ENCODE measurements at regions not wholly inside any gene's neighbourhood (a gene's known extent, or its start where the extent isn't known, plus 50 kb on each side); places are given as distances from the start of the nearest gene placed in this dataset.

DNA sequence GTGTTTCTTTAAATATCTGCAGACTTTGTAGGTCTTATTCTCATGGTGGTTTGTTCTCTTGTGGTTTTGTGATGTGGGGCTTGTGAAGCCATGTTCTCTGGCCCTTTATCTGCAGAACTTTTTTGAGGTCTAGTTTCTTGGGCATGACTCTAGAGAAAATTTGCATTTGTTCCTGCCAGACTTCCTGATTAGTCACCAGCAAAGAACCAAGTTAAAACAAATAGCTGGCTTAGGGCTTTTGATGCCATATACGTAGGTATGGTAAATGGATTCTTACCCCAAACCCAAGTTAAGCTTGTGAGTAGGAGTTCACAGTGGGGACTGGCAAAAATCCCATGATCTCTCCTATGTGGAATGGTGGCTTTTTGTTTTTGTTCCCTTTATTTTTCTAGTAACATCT lies 68.7 kb upstream of the IRX3 start:
- peaks cover 11% of the 10 kb centered on the region for H3K36me3 Mint-ChIP-seq (ENCODE audit: low read depth)
- H3K27ac Mint-ChIP-seq, result no peak overlapping the region
- no peaks in the 10 kb centered on the region for H3K4me1 Mint-ChIP-seq
- H3K27me3 Mint-ChIP-seq (ENCODE audit: low read depth), result peaks cover 24% of the 10 kb centered on the region
- peaks cover 34% of the 10 kb centered on the region for H3K9me3 Mint-ChIP-seq
- TF ChIP-seq, protein P1, sequence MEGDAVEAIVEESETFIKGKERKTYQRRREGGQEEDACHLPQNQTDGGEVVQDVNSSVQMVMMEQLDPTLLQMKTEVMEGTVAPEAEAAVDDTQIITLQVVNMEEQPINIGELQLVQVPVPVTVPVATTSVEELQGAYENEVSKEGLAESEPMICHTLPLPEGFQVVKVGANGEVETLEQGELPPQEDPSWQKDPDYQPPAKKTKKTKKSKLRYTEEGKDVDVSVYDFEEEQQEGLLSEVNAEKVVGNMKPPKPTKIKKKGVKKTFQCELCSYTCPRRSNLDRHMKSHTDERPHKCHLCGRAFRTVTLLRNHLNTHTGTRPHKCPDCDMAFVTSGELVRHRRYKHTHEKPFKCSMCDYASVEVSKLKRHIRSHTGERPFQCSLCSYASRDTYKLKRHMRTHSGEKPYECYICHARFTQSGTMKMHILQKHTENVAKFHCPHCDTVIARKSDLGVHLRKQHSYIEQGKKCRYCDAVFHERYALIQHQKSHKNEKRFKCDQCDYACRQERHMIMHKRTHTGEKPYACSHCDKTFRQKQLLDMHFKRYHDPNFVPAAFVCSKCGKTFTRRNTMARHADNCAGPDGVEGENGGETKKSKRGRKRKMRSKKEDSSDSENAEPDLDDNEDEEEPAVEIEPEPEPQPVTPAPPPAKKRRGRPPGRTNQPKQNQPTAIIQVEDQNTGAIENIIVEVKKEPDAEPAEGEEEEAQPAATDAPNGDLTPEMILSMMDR (IDR thresholded peaks at IDR 0.05; ENCODE audit: unreplicated experiment in 3 of 3), result no peak
- no peak overlapping the region for H3K4me3 Mint-ChIP-seq

DNA sequence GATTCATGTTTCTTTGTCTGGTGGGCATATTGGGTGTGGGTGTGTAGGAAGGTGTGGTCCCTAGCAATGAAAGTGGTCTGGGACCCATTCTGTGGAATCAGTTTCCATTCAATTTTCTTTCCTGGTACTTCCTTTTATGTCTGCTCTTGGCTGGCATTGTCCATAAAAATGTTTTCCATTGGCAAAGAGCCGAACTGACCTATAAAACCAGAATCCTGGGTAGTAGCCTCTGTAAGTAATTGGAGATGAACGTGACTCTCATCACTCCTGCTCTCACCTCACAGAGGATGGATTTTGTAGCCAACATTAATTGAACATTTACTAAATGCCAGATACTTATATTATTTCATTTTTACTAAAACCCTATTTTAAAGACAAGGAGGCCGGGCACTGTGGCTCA lies 66.5 kb upstream of the IRX3 start:
- peaks cover 27% of the 10 kb centered on the region for H3K27me3 Mint-ChIP-seq (ENCODE audit: low read depth)
- H3K27ac Mint-ChIP-seq, result no peak overlapping the region
- TF ChIP-seq, protein P1 (IDR thresholded peaks at IDR 0.05; ENCODE audit: unreplicated experiment in 3 of 3), result no peak
- peaks cover 14% of the 10 kb centered on the region for H3K36me3 Mint-ChIP-seq (ENCODE audit: low read depth)
- H3K9me3 Mint-ChIP-seq, result peaks cover 45% of the 10 kb centered on the region
- no peaks in the 10 kb centered on the region for H3K4me1 Mint-ChIP-seq
- no peak overlapping the region for H3K4me3 Mint-ChIP-seq

DNA sequence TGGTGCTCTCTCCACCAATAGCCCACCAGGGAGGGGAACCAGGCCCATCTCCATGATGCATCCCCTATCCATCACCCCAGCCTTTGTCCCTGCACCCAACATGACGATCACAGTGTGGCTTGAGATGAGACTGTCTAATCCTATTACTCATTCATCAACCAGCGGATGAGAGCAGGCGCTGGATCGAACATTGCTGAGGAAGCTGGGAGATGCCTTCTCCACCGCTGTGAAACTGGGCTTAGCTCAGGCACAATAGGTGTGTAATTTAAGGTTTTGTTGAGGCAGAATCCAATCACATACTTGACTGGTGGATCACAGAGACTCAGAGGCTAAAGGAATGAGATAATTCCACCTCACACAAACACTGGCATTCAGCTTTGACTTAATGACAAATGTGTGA lies 64.6 kb upstream of the IRX3 start:
- H3K27me3 Mint-ChIP-seq (ENCODE audit: low read depth), result peaks cover 20% of the 10 kb centered on the region
- H3K4me1 Mint-ChIP-seq, result no peaks in the 10 kb centered on the region
- H3K4me3 Mint-ChIP-seq, result no peak overlapping the region
- TF ChIP-seq, protein P1 (IDR thresholded peaks at IDR 0.05; ENCODE audit: unreplicated experiment in 3 of 3), result no peak
- peaks cover 45% of the 10 kb centered on the region for H3K9me3 Mint-ChIP-seq
- no peak overlapping the region for H3K27ac Mint-ChIP-seq
- peaks cover 14% of the 10 kb centered on the region for H3K36me3 Mint-ChIP-seq (ENCODE audit: low read depth)

DNA sequence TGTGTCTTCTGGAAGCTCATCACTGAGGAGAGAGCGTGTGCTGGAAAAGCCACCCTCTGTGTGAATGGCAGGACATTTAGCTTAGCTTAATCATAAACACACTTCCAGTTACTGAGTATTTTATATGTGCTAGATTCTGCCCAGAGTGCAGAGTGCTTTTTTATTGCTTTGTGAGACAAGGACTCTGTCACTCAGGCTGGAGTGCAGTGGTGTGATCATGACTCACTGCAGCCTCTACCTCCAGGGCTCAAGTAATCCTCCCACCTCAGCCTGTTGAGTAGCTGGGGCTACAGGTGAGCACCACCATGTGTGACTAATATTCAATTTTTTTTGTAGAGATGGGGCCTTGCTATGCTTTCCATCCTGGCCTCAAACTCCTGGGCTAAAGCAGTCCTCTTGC lies 61.4 kb upstream of the IRX3 start:
- H3K27me3 Mint-ChIP-seq (ENCODE audit: low read depth), result peaks cover 20% of the 10 kb centered on the region
- peaks cover 7% of the 10 kb centered on the region for H3K36me3 Mint-ChIP-seq (ENCODE audit: low read depth)
- peaks cover 22% of the 10 kb centered on the region for H3K9me3 Mint-ChIP-seq
- TF ChIP-seq, protein P1 (IDR thresholded peaks at IDR 0.05; ENCODE audit: unreplicated experiment in 3 of 3), result no peak
- H3K4me1 Mint-ChIP-seq, result no peaks in the 10 kb centered on the region
- peak overlapping the region in 1 of 3 experiments; percentile 67 for H3K27ac Mint-ChIP-seq
- H3K4me3 Mint-ChIP-seq, result no peak overlapping the region

DNA sequence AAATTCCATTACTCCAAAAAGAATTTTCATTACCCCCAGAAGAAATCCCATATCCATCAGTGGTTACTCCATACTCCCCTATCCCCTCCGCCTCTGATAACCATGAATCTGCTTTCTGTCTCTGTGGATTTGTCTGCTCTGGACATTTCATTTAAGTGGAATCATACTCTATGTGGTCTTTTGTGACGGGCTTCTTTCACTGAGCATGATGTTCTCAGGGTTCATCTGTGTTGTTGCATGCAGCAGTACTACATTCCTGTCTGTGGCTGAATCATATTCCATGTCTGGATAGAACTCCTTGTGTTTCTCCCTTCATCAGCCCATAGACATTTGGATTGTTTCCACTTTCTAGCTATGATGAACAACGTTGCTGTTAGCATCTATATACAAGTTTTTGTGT lies 59.5 kb upstream of the IRX3 start:
- TF ChIP-seq, protein P1 (IDR thresholded peaks at IDR 0.05; ENCODE audit: unreplicated experiment in 3 of 3), result no peak
- Mint-ChIP-seq H3K4me3 (no peak overlapping the region), H3K9me3 (peaks cover 14% of the 10 kb centered on the region), H3K27ac (no peak overlapping the region), H3K36me3 (ENCODE audit: low read depth) (peaks cover 3% of the 10 kb centered on the region), H3K27me3 (ENCODE audit: low read depth) (peaks cover 27% of the 10 kb centered on the region), H3K4me1 (no peaks in the 10 kb centered on the region)
